SJCRH30 (cell line): ENCODE measurements at regions not wholly inside any gene's neighbourhood (a gene's known extent, or its start where the extent isn't known, plus 50 kb on each side); places are given as distances from the start of the nearest gene placed in this dataset.
A peak's percentile ranks its signal among the peaks of the same experiment; 100 is the strongest.

Source experiments
- DNase-seq, 2 experiments: peaks; one replicate each; pipeline ENCODE4 v3.0.0-alpha.2; 2015 to 2020
- H3K27ac ChIP-seq: fragments of 250-450 bp; sonication (Bioruptor Pico); 2 replicates; pipeline ENCODE4 v1.5.1; 2020; ENCODE audit warnings: mild to moderate bottlenecking, moderate library complexity
- H3K27me3 ChIP-seq: fragments of 250-450 bp; sonication (Bioruptor Pico); 2 replicates; pipeline ENCODE4 v1.5.1; 2020; ENCODE audit warnings: mild to moderate bottlenecking, moderate library complexity
- H3K36me3 ChIP-seq: fragments of 250-450 bp; sonication (Bioruptor Pico); 2 replicates; pipeline ENCODE4 v1.5.1; 2020; ENCODE audit warnings: mild to moderate bottlenecking, moderate library complexity
- H3K4me1 ChIP-seq: fragments of 250-450 bp; sonication (Bioruptor Pico); 2 replicates; pipeline ENCODE4 v1.5.1; 2020; ENCODE audit warnings: mild to moderate bottlenecking, moderate library complexity
- H3K4me3 ChIP-seq: fragments of 250-450 bp; sonication (Bioruptor Pico); 2 replicates; pipeline ENCODE4 v1.5.1; 2020; ENCODE audit warnings: mild to moderate bottlenecking, moderate library complexity
- H3K9me3 ChIP-seq: fragments of 250-450 bp; sonication (Bioruptor Pico); replicated peaks from 2 replicates; pipeline ENCODE4 v1.5.1; 2020; ENCODE audit warnings: mild to moderate bottlenecking, moderate library complexity

GRCh38 chr15:98560338-98560737 is 88.0 kb upstream of the IGF1R start:
- Histone ChIP-seq H3K27me3 (peaks cover 15% of the 10 kb centered on the region; the same call in 1 of the 2 replicates), H3K4me1 (no peaks in the 10 kb centered on the region), H3K9me3 (no peaks in the 10 kb centered on the region), H3K4me3 (no peak overlapping the region), H3K27ac (no peak overlapping the region), H3K36me3 (no peaks in the 10 kb centered on the region)
- no peak for DNase-seq

GRCh38 chr15:98561169-98561941 is 87.0 kb upstream of the IGF1R start:
- Histone ChIP-seq H3K4me3 (no peak overlapping the region), H3K36me3 (no peaks in the 10 kb centered on the region), H3K27ac (no peak overlapping the region), H3K9me3 (no peaks in the 10 kb centered on the region), H3K4me1 (no peaks in the 10 kb centered on the region), H3K27me3 (peaks cover 15% of the 10 kb centered on the region; the same call in 1 of the 2 replicates)
- DNase-seq = no peak

- Histone ChIP-seq H3K36me3 (no peaks in the 10 kb centered on the region), H3K4me3 (no peak overlapping the region), H3K27ac (no peak overlapping the region), H3K9me3 (no peaks in the 10 kb centered on the region), H3K4me1 (0 out of 2 replicates have a peak, but pooled peaks cover under 1% of the 10 kb centered on the region), H3K27me3 (peaks cover 15% of the 10 kb centered on the region; the same call in 1 of the 2 replicates)
- DNase-seq = no peak
Observed at GRCh38 chr15:98562331-98562937, 85.9 kb upstream of the IGF1R start.

GRCh38 chr15:98565566-98565965 is 82.8 kb upstream of the IGF1R start:
- peaks cover 8% of the 10 kb centered on the region; the same call in 1 of the 2 replicates for H3K27me3 ChIP-seq
- H3K9me3 ChIP-seq = no peaks in the 10 kb centered on the region
- no peak overlapping the region for H3K4me3 ChIP-seq
- H3K4me1 ChIP-seq = 0 out of 2 replicates have a peak, but pooled peaks cover 5% of the 10 kb centered on the region
- H3K27ac ChIP-seq = no peak overlapping the region
- no peaks in the 10 kb centered on the region for H3K36me3 ChIP-seq
- DNase-seq = no peak

- peak; percentile 51 for DNase-seq
- Histone ChIP-seq H3K27me3 (peaks cover 5% of the 10 kb centered on the region; the same call in 1 of the 2 replicates), H3K36me3 (no peaks in the 10 kb centered on the region), H3K9me3 (no peaks in the 10 kb centered on the region), H3K4me3 (no peak overlapping the region), H3K4me1 (0 out of 2 replicates have a peak, but pooled peaks cover 5% of the 10 kb centered on the region), H3K27ac (no peak overlapping the region)
Observed at GRCh38 chr15:98567951-98568350, 80.4 kb upstream of the IGF1R start.

GRCh38 chr15:98568382-98569017 is 79.8 kb upstream of the IGF1R start:
- Histone ChIP-seq H3K9me3 (no peaks in the 10 kb centered on the region), H3K4me1 (0 out of 2 replicates have a peak, but pooled peaks cover 5% of the 10 kb centered on the region), H3K27me3 (peaks cover 5% of the 10 kb centered on the region; the same call in 1 of the 2 replicates), H3K36me3 (no peaks in the 10 kb centered on the region), H3K27ac (no peak overlapping the region), H3K4me3 (no peak overlapping the region)
- no peak for DNase-seq

- H3K27ac ChIP-seq = no peak overlapping the region
- H3K36me3 ChIP-seq = no peaks in the 10 kb centered on the region
- H3K9me3 ChIP-seq = no peaks in the 10 kb centered on the region
- no peaks in the 10 kb centered on the region for H3K27me3 ChIP-seq
- no peak for DNase-seq
- 0 out of 2 replicates have a peak, but pooled peaks cover 5% of the 10 kb centered on the region for H3K4me1 ChIP-seq
- no peak overlapping the region for H3K4me3 ChIP-seq
Observed at GRCh38 chr15:98570119-98570518, 78.2 kb upstream of the IGF1R start.

- DNase-seq = peak; percentile 34 to 42
- Histone ChIP-seq H3K4me3 (no peak overlapping the region), H3K27me3 (peaks cover 5% of the 10 kb centered on the region; the same call in 1 of the 2 replicates), H3K27ac (no peak overlapping the region), H3K36me3 (no peaks in the 10 kb centered on the region), H3K4me1 (no peaks in the 10 kb centered on the region), H3K9me3 (no peaks in the 10 kb centered on the region)
Observed at GRCh38 chr15:98580572-98580971, 67.8 kb upstream of the IGF1R start.

- no peaks in the 10 kb centered on the region for H3K36me3 ChIP-seq
- no peaks in the 10 kb centered on the region for H3K9me3 ChIP-seq
- DNase-seq = no peak
- H3K4me1 ChIP-seq = no peaks in the 10 kb centered on the region
- H3K27me3 ChIP-seq = peaks cover 5% of the 10 kb centered on the region; the same call in 1 of the 2 replicates
- no peak overlapping the region for H3K4me3 ChIP-seq
- H3K27ac ChIP-seq = no peak overlapping the region
Observed at GRCh38 chr15:98581715-98582114, 66.6 kb upstream of the IGF1R start.

GRCh38 chr15:98582900-98583554 is 65.3 kb upstream of the IGF1R start:
- Histone ChIP-seq H3K9me3 (no peaks in the 10 kb centered on the region), H3K4me3 (no peak overlapping the region), H3K4me1 (no peaks in the 10 kb centered on the region), H3K36me3 (no peaks in the 10 kb centered on the region), H3K27me3 (peaks cover 5% of the 10 kb centered on the region; the same call in 1 of the 2 replicates), H3K27ac (no peak overlapping the region)
- no peak for DNase-seq

GRCh38 chr15:98583771-98584430 is 64.4 kb upstream of the IGF1R start:
- Histone ChIP-seq H3K27me3 (peaks cover 5% of the 10 kb centered on the region; the same call in 1 of the 2 replicates), H3K36me3 (no peaks in the 10 kb centered on the region)
- DNase-seq = no peak

GRCh38 chr15:98586066-98586465 is 62.3 kb upstream of the IGF1R start:
- Histone ChIP-seq H3K4me1 (no peaks in the 10 kb centered on the region), H3K9me3 (no peaks in the 10 kb centered on the region), H3K27me3 (peaks cover 5% of the 10 kb centered on the region; the same call in 1 of the 2 replicates), H3K27ac (no peak overlapping the region), H3K4me3 (no peak overlapping the region), H3K36me3 (no peaks in the 10 kb centered on the region)
- no peak for DNase-seq

More at GRCh38 chr15:98583771-98584430, 64.4 kb upstream of the IGF1R start:
- no peaks in the 10 kb centered on the region for H3K4me1 ChIP-seq
- no peak overlapping the region for H3K4me3 ChIP-seq
- no peaks in the 10 kb centered on the region for H3K9me3 ChIP-seq
- no peak overlapping the region for H3K27ac ChIP-seq

GRCh38 chr15:98592136-98592535 is 56.2 kb upstream of the IGF1R start:
- no peak for DNase-seq
- no peaks in the 10 kb centered on the region for H3K36me3 ChIP-seq

GRCh38 chr15:98596131-98596530 is 52.2 kb upstream of the IGF1R start:
- no peak overlapping the region for H3K4me3 ChIP-seq
- H3K27me3 ChIP-seq = no peaks in the 10 kb centered on the region
- H3K4me1 ChIP-seq = no peaks in the 10 kb centered on the region
- H3K9me3 ChIP-seq = no peaks in the 10 kb centered on the region
- DNase-seq = no peak
- no peaks in the 10 kb centered on the region for H3K36me3 ChIP-seq
- H3K27ac ChIP-seq = no peak overlapping the region

More at GRCh38 chr15:98592136-98592535, 56.2 kb upstream of the IGF1R start:
- Histone ChIP-seq H3K4me1 (no peaks in the 10 kb centered on the region), H3K27me3 (no peaks in the 10 kb centered on the region), H3K27ac (no peak overlapping the region), H3K9me3 (no peaks in the 10 kb centered on the region), H3K4me3 (no peak overlapping the region)
